Kidney capillary endothelial cell (primary cell): ENCODE measurements at regions not wholly inside any gene's neighbourhood (a gene's known extent, or its start where the extent isn't known, plus 50 kb on each side); places are given as distances from the start of the nearest gene placed in this dataset.
"Not testable (repeated sequence)": the region's sequence is repeated elsewhere in the genome, so short reads cannot be mapped to it uniquely, and the experiment has no call there.

Source experiments
- DNase-seq: peaks from one replicate; pipeline ENCODE4 v3.0.0-alpha.2; 2018; ENCODE audit warnings: low spot score

- DNase-seq: no peak
Measured at GRCh38 chr22:33971561-33971961, 51.3 kb upstream of the LARGE1 start.

GRCh38 chr22:33975841-33976240 lies 55.6 kb upstream of the LARGE1 start:
- no peak for DNase-seq

GRCh38 chr22:33983558-33983957 lies 63.3 kb upstream of the LARGE1 start:
- no peak for DNase-seq

GRCh38 chr22:33984211-33984610 lies 63.9 kb upstream of the LARGE1 start:
- no peak for DNase-seq

GRCh38 chr22:33984656-33985285 lies 64.5 kb upstream of the LARGE1 start:
- DNase-seq: no peak

- DNase-seq: no peak
Measured at GRCh38 chr22:33985506-33985905, 65.2 kb upstream of the LARGE1 start.

GRCh38 chr22:33986167-33986771 lies 66.0 kb upstream of the LARGE1 start:
- DNase-seq: no peak

- no peak for DNase-seq
Measured at GRCh38 chr22:33986954-33987353, 66.7 kb upstream of the LARGE1 start.

- not testable (repeated sequence) for DNase-seq
Measured at GRCh38 chr22:33989263-33989662, 69.0 kb upstream of the LARGE1 start.

- no peak for DNase-seq
Measured at GRCh38 chr22:33991620-33992019, 71.3 kb upstream of the LARGE1 start.

- DNase-seq: no peak
Measured at GRCh38 chr22:33996824-33997223, 76.5 kb upstream of the LARGE1 start.

- DNase-seq: no peak
Measured at GRCh38 chr22:34000879-34001526, 80.7 kb upstream of the LARGE1 start.

GRCh38 chr22:34001701-34002466 lies 81.6 kb upstream of the LARGE1 start:
- no peak for DNase-seq

GRCh38 chr22:34004058-34004457 lies 83.8 kb upstream of the LARGE1 start:
- no peak for DNase-seq

GRCh38 chr22:34010259-34010658 lies 90.0 kb upstream of the LARGE1 start:
- DNase-seq: no peak

- DNase-seq: no peak
Measured at GRCh38 chr22:34015642-34016041, 95.4 kb upstream of the LARGE1 start.

- DNase-seq: no peak
Measured at GRCh38 chr22:34017205-34017604, 96.9 kb upstream of the LARGE1 start.

GRCh38 chr22:34019190-34019845 lies 99.0 kb upstream of the LARGE1 start:
- no peak for DNase-seq

GRCh38 chr22:34035209-34035608 lies 114.9 kb upstream of the LARGE1 start:
- no peak for DNase-seq

GRCh38 chr22:34036931-34037330 lies 116.7 kb upstream of the LARGE1 start:
- DNase-seq: no peak

- no peak for DNase-seq
Measured at GRCh38 chr22:34038801-34039555, 118.7 kb upstream of the LARGE1 start.

GRCh38 chr22:34045311-34045710 lies 125.0 kb upstream of the LARGE1 start:
- DNase-seq: no peak
